ENCODE measurements at regions not wholly inside any gene's neighbourhood (a gene's known extent, or its start where the extent isn't known, plus 50 kb on each side); places are given as distances from the start of the nearest gene placed in this dataset.

DNA sequence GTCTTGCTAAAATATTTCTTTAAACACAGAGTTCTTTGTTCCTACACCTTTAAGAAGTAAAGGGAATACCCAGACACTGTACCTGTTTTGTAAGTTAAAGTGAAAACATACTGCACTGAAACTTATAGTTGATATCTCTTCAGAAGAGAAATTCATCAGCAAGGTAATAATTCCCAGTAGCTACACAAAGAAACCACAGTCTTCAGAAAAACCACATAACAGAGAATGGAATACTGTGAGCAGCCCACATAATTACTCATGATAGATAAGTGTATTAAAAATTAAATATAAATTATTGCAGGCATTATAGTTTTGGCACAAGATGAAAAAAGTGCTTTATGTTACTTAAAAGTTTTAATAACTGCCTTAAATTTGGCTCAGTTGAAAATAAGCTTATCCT is 276.6 kb downstream of the SETD4 start:
- TF ChIP-seq FOXM1 (IDR thresholded peaks at IDR 0.05; ENCODE audit: low read depth): no peak
- TF ChIP-seq, protein P1, sequence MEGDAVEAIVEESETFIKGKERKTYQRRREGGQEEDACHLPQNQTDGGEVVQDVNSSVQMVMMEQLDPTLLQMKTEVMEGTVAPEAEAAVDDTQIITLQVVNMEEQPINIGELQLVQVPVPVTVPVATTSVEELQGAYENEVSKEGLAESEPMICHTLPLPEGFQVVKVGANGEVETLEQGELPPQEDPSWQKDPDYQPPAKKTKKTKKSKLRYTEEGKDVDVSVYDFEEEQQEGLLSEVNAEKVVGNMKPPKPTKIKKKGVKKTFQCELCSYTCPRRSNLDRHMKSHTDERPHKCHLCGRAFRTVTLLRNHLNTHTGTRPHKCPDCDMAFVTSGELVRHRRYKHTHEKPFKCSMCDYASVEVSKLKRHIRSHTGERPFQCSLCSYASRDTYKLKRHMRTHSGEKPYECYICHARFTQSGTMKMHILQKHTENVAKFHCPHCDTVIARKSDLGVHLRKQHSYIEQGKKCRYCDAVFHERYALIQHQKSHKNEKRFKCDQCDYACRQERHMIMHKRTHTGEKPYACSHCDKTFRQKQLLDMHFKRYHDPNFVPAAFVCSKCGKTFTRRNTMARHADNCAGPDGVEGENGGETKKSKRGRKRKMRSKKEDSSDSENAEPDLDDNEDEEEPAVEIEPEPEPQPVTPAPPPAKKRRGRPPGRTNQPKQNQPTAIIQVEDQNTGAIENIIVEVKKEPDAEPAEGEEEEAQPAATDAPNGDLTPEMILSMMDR (IDR thresholded peaks at IDR 0.05): no peak
- TF ChIP-seq TAF1 (IDR thresholded peaks at IDR 0.05; ENCODE audit: borderline replicate concordance, low read depth, low read length): no peak
- no peak for TF ChIP-seq SIN3A (IDR thresholded peaks at IDR 0.05; ENCODE audit: borderline replicate concordance, low read depth, low read length)
- TF ChIP-seq RXRA (IDR thresholded peaks at IDR 0.05; ENCODE audit: borderline replicate concordance, low read depth): no peak
- no peak for TF ChIP-seq RCOR1 (IDR thresholded peaks at IDR 0.05; ENCODE audit: low read length)
- no peak for TF ChIP-seq MXI1 (IDR thresholded peaks at IDR 0.05; ENCODE audit: low read depth, low read length)
- TF ChIP-seq FOXJ3 (CRISPR knock-in tag; IDR thresholded peaks at IDR 0.05): no peak
- no peak for TF ChIP-seq EP300 (IDR thresholded peaks at IDR 0.05; ENCODE audit: borderline replicate concordance in 1 of 2, low read depth in 1 of 2, low read length in 1 of 2)
- no peak for TF ChIP-seq GABPA (IDR thresholded peaks at IDR 0.05; ENCODE audit: low read depth)
- Histone ChIP-seq H3K27ac (ENCODE audit: low read depth in 2 of 2, low read length in 1 of 2) (no peak overlapping the region), H3K9me2 (no peaks in the 10 kb centered on the region), H3K36me3 (replicated peaks in 1 of 2; ENCODE audit: control insufficient read depth in 1 of 2, insufficient read depth in 2 of 2, low read length in 1 of 2) (no peaks in the 10 kb centered on the region), H3K4me2 (no peak overlapping the region), H3K9ac (no peak overlapping the region), H3K4me3 (ENCODE audit: low read depth in 2 of 2, low read length in 1 of 2) (no peak overlapping the region), H3K27me3 (ENCODE audit: insufficient read depth) (no peaks in the 10 kb centered on the region), H3K4me1 (ENCODE audit: control insufficient read depth in 1 of 2, insufficient read depth in 2 of 2, low read depth in 1 of 2, low read length in 1 of 2) (peaks cover 0 to 5% of the 10 kb centered on the region in 2 experiments), H2AFZ (ENCODE audit: low read depth) (no peak overlapping the region), H3F3A (replicated peaks; ENCODE audit: insufficient read depth) (peaks cover 15% of the 10 kb centered on the region), H3K79me2 (ENCODE audit: insufficient read depth) (no peaks in the 10 kb centered on the region), H4K20me1 (ENCODE audit: insufficient read depth) (no peaks in the 10 kb centered on the region), H3K9me3 (no peaks in the 10 kb centered on the region)
- CTCF ChIA-PET: no interaction called here
- no peak for DNase-seq
- POLR2A ChIA-PET: no interaction called here

DNA sequence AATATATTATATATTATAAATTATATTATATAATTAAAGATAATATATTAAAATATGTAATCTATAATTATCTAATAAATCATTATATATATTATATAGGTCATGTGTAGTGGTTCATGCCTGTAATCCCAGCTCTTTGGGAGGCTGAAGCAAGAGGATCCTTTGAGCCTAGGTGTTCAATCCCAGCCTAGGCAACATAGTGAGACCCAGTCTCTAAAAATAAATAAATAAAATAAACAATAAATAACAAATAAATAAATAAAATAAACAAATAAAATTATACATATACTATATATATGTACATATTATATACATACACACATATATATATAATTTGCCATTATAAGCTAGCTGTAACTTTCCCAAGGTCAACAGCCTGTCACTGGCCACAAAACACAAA is 277.7 kb downstream of the SETD4 start:
- no peak for DNase-seq
- Histone ChIP-seq H4K20me1 (ENCODE audit: insufficient read depth) (no peaks in the 10 kb centered on the region), H3K79me2 (ENCODE audit: insufficient read depth) (no peaks in the 10 kb centered on the region), H3K36me3 (replicated peaks in 1 of 2; ENCODE audit: control insufficient read depth in 1 of 2, insufficient read depth in 2 of 2, low read length in 1 of 2) (no peaks in the 10 kb centered on the region), H3K4me2 (no peak overlapping the region), H3K9me2 (no peaks in the 10 kb centered on the region), H3K27me3 (ENCODE audit: insufficient read depth) (no peaks in the 10 kb centered on the region), H3K4me1 (ENCODE audit: control insufficient read depth in 1 of 2, insufficient read depth in 2 of 2, low read depth in 1 of 2, low read length in 1 of 2) (peaks cover 0 to 5% of the 10 kb centered on the region in 2 experiments), H3F3A (replicated peaks; ENCODE audit: insufficient read depth) (peaks cover 15% of the 10 kb centered on the region), H3K9ac (no peak overlapping the region), H2AFZ (ENCODE audit: low read depth) (no peak overlapping the region), H3K4me3 (ENCODE audit: low read depth in 2 of 2, low read length in 1 of 2) (no peak overlapping the region), H3K27ac (ENCODE audit: low read depth in 2 of 2, low read length in 1 of 2) (no peak overlapping the region), H3K9me3 (no peaks in the 10 kb centered on the region)
- POLR2A ChIA-PET: no interaction called here
- CTCF ChIA-PET: no interaction called here
- TF ChIP-seq MEF2A (IDR thresholded peaks at IDR 0.05; ENCODE audit: borderline replicate concordance, low read depth) (no peak), RCOR1 (IDR thresholded peaks at IDR 0.05; ENCODE audit: low read length) (no peak), ELF1 (IDR thresholded peaks at IDR 0.05) (no peak)
- TF ChIP-seq, protein P2, sequence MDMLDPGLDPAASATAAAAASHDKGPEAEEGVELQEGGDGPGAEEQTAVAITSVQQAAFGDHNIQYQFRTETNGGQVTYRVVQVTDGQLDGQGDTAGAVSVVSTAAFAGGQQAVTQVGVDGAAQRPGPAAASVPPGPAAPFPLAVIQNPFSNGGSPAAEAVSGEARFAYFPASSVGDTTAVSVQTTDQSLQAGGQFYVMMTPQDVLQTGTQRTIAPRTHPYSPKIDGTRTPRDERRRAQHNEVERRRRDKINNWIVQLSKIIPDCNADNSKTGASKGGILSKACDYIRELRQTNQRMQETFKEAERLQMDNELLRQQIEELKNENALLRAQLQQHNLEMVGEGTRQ (IDR thresholded peaks at IDR 0.05; ENCODE audit: borderline replicate concordance, low read depth, low read length): no peak
- TF ChIP-seq, protein P3, sequence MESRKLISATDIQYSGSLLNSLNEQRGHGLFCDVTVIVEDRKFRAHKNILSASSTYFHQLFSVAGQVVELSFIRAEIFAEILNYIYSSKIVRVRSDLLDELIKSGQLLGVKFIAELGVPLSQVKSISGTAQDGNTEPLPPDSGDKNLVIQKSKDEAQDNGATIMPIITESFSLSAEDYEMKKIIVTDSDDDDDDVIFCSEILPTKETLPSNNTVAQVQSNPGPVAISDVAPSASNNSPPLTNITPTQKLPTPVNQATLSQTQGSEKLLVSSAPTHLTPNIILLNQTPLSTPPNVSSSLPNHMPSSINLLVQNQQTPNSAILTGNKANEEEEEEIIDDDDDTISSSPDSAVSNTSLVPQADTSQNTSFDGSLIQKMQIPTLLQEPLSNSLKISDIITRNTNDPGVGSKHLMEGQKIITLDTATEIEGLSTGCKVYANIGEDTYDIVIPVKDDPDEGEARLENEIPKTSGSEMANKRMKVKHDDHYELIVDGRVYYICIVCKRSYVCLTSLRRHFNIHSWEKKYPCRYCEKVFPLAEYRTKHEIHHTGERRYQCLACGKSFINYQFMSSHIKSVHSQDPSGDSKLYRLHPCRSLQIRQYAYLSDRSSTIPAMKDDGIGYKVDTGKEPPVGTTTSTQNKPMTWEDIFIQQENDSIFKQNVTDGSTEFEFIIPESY (IDR thresholded peaks at IDR 0.05; ENCODE audit: borderline replicate concordance, low read depth): no peak

All from SK-N-SH (cell line).